Fibroblast of mammary gland (primary cell): ENCODE measurements at regions not wholly inside any gene's neighbourhood (a gene's known extent, or its start where the extent isn't known, plus 50 kb on each side); places are given as distances from the start of the nearest gene placed in this dataset.

Experiments
- DNase-seq: peaks from one replicate; pipeline ENCODE4 v3.0.0-alpha.2; 2010; ENCODE audit warnings: low read depth
- H3K4me3 ChIP-seq: 2 replicates; pipeline ENCODE4 v1.5.1; 2011; ENCODE audit warnings: low read depth, mild to moderate bottlenecking, low read length, moderate library complexity; ENCODE audit not compliant: control insufficient read depth
- TF ChIP-seq, protein P1 (sequence below): conservative IDR thresholded peaks from 2 replicates; pipeline ENCODE4 v1.5.1; 2011; ENCODE audit warnings: low read depth, low read length, inconsistent platforms; ENCODE audit not compliant: control insufficient read depth, insufficient read depth

DNA sequence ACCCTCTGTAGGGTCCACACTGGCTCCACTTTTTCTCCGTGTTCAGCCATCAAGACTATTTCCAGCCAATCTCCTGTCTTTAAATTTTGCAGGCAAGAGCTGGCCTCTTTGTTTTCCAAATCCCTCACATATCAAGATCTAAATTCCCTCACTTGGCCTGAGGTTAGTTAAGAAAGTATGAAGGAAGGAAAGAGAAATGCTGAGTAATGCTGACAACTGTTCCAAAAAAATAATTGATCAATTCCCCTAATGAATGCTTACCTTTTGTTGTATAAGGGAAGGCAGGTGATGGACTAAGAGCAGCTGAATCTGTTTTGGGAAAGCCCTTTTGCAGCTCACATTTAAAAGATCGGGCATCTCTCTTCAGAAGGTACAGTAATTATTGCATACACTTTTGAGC is 105.1 kb upstream of the KCNJ16 start:
- DNase-seq = no peak
- H3K4me3 ChIP-seq = no peak overlapping the region
- TF ChIP-seq, protein P1, sequence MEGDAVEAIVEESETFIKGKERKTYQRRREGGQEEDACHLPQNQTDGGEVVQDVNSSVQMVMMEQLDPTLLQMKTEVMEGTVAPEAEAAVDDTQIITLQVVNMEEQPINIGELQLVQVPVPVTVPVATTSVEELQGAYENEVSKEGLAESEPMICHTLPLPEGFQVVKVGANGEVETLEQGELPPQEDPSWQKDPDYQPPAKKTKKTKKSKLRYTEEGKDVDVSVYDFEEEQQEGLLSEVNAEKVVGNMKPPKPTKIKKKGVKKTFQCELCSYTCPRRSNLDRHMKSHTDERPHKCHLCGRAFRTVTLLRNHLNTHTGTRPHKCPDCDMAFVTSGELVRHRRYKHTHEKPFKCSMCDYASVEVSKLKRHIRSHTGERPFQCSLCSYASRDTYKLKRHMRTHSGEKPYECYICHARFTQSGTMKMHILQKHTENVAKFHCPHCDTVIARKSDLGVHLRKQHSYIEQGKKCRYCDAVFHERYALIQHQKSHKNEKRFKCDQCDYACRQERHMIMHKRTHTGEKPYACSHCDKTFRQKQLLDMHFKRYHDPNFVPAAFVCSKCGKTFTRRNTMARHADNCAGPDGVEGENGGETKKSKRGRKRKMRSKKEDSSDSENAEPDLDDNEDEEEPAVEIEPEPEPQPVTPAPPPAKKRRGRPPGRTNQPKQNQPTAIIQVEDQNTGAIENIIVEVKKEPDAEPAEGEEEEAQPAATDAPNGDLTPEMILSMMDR = no peak

DNA sequence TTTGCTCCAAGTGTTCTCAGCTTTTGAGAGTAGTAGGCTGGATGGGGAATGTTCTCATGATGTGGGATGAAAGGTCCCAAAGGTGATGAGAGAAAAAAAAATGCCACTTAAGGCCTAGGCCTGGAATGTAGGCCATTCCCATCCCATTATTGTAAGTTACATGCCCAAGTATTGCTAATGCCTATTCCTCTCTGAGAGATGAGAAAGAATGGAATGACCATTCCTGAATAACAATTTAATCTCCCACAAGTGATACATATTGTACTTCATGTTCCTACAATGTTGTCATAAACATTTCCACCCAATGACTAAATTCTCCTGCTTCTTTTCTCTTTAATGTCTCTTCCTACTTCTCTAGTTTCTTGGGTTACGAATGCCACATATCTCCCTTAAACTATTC is 102.8 kb upstream of the KCNJ16 start:
- peak; percentile 5 for DNase-seq
- no peak overlapping the region for H3K4me3 ChIP-seq
- TF ChIP-seq, protein P1 = no peak

DNA sequence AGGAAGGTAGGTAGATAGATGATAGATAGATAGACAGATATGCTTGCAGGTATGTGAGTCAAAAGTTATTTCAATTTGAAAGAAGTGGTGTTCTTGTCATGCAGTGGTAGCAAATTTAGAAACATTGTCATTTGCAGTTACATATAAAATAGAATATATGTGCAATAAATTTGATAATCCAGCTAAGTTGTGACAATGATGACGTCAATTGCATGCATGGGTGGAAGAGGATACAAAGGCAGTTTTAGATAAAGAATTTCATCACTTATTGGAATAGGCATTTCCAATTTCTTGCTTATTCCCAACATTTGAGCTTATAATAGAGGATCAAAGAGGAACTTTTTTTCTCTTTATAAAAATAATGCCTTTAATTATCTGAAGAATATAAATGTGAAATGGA is 99.2 kb upstream of the KCNJ16 start:
- H3K4me3 ChIP-seq = no peak overlapping the region
- no peak for DNase-seq
- TF ChIP-seq, protein P1 = no peak

DNA sequence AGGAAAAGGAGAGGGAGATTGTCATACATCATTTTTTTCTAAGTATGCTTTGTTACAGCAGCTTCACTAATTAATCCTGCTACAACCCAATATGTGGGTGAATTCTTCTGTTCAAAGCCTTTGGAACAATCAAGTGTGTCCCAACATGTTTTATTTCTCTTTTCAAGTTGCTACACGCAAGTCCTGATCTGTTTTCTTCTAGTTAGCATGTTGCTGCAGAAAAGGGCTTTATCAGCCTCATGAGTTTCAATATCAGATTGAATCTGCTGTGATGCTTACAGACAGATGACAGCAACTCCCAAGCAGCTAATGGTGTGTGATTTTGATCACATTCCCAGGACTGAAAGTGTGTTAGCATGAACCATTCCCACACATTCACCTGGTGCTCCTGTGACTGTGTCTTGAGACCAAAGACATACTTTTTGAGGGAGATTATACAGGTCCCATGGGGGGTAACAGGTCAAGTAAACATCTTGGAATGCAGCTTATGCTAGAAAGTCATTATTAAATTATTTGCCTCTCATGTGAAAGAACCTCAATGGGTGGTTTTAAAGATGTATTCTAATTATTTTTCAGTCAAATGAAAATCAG is 96.9 kb upstream of the KCNJ16 start:
- peak; percentile 4 for DNase-seq
- TF ChIP-seq, protein P1 = no peak
- no peak overlapping the region for H3K4me3 ChIP-seq

DNA sequence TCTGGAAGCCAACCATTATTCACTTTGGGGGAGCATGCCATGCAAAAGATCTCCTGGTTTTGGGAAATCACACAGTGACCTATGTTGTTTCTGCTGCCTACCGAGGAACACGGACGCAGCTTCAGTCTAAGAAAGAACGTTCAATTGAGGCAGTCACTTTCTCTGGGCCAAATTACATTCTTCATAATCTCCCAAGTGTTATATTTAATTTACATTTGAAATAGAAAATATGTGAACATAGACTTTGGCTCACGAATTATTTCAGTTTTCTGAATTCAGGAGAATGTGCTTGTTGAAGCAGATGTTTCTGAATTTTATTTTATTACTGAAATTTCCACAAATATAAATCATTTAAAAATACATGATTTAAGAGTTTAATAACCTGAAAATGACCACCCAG is 93.6 kb upstream of the KCNJ16 start:
- no peak overlapping the region for H3K4me3 ChIP-seq
- TF ChIP-seq, protein P1 = no peak
- no peak for DNase-seq

DNA sequence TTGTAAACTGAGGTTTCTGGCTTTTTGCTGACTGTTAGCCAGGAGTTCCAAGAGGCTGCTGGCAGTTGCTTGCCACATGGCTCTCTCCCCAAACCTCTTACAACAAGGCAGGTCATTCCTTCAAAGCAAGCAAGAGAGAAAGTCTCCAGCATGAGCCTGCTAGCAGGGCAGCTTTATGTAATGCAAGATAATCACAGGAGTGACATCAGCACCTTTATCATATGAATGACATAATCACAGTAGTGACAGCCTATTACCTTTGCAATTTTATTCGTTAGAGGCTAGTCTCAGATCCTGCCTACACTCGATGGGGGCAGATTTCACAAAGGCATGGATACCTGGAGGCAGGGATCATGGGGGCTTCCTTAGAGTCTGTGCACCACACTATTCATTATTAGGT is 79.5 kb upstream of the KCNJ16 start:
- no peak for DNase-seq
- TF ChIP-seq, protein P1 = no peak
- H3K4me3 ChIP-seq = no peak overlapping the region

DNA sequence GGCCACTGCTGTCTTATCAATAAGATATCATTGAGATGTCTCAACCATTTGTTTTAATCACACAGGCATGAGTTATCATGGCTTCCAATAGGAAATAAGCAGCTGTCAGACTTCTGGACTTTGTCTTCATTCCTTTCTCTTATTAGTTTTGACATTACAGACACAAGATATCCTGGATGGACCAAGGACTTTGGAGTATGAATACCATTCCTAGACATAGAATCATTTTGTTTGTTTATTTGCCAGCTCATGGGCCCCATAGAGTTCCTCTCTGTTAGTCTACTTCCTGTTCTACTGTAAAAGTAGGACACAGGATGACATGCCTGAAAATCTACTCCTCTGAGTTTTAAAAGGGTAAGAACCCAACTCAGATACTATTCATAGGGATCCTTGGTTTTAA is 77.7 kb upstream of the KCNJ16 start:
- peak; percentile 22 for DNase-seq
- H3K4me3 ChIP-seq = no peak overlapping the region
- TF ChIP-seq, protein P1 = no peak
